ENCODE measurements at regions not wholly inside any gene's neighbourhood (a gene's known extent, or its start where the extent isn't known, plus 50 kb on each side); places are given as distances from the start of the nearest gene placed in this dataset.

- TF ChIP-seq CTCF (conservative IDR thresholded peaks at IDR 0.05; ENCODE audit: low read length) = no peak
- no peak overlapping the region for H3K4me3 ChIP-seq (ENCODE audit: low read length)
- DNase-seq (ENCODE audit: low read depth) = no peak
Measured at GRCh38 chr2:133952420-133952819, 301.5 kb upstream of the MGAT5 start.

- no peak for DNase-seq (ENCODE audit: low read depth)
- H3K4me3 ChIP-seq (ENCODE audit: low read length) = no peak overlapping the region
- TF ChIP-seq CTCF (conservative IDR thresholded peaks at IDR 0.05; ENCODE audit: low read length) = no peak
Measured at GRCh38 chr2:133952896-133953295, 301.0 kb upstream of the MGAT5 start.

- TF ChIP-seq CTCF (conservative IDR thresholded peaks at IDR 0.05; ENCODE audit: low read length) = no peak
- H3K4me3 ChIP-seq (ENCODE audit: low read length) = no peak overlapping the region
- no peak for DNase-seq (ENCODE audit: low read depth)
Measured at GRCh38 chr2:133953524-133953923, 300.3 kb upstream of the MGAT5 start.

GRCh38 chr2:133954636-133955035, 299.2 kb upstream of the MGAT5 start:
- no peak for TF ChIP-seq CTCF (conservative IDR thresholded peaks at IDR 0.05; ENCODE audit: low read length)
- no peak for DNase-seq (ENCODE audit: low read depth)
- no peak overlapping the region for H3K4me3 ChIP-seq (ENCODE audit: low read length)

- no peak for TF ChIP-seq CTCF (conservative IDR thresholded peaks at IDR 0.05; ENCODE audit: low read length)
- no peak overlapping the region for H3K4me3 ChIP-seq (ENCODE audit: low read length)
- DNase-seq (ENCODE audit: low read depth) = no peak
Measured at GRCh38 chr2:133955169-133955568, 298.7 kb upstream of the MGAT5 start.

- H3K4me3 ChIP-seq (ENCODE audit: low read length) = no peak overlapping the region
- TF ChIP-seq CTCF (conservative IDR thresholded peaks at IDR 0.05; ENCODE audit: low read length) = no peak
- DNase-seq (ENCODE audit: low read depth) = no peak
Measured at GRCh38 chr2:133956434-133956935, 297.4 kb upstream of the MGAT5 start.

- H3K4me3 ChIP-seq (ENCODE audit: low read length) = no peak overlapping the region
- TF ChIP-seq CTCF (conservative IDR thresholded peaks at IDR 0.05; ENCODE audit: low read length) = no peak
- DNase-seq (ENCODE audit: low read depth) = no peak
Measured at GRCh38 chr2:133957724-133958480, 296.0 kb upstream of the MGAT5 start.
